C4-2B (cell line): ENCODE measurements at regions not wholly inside any gene's neighbourhood (a gene's known extent, or its start where the extent isn't known, plus 50 kb on each side); places are given as distances from the start of the nearest gene placed in this dataset.

Source experiments
- ZFX ChIP-seq: fragments of 450-650 bp; IDR thresholded peaks from 2 replicates; pipeline ENCODE4 v1.6.1; 2017
- TF ChIP-seq, protein P1 (sequence below): fragments of 450-650 bp; conservative IDR thresholded peaks from 2 replicates; pipeline ENCODE4 v1.5.1; 2017; ENCODE audit warnings: mild to moderate bottlenecking

DNA sequence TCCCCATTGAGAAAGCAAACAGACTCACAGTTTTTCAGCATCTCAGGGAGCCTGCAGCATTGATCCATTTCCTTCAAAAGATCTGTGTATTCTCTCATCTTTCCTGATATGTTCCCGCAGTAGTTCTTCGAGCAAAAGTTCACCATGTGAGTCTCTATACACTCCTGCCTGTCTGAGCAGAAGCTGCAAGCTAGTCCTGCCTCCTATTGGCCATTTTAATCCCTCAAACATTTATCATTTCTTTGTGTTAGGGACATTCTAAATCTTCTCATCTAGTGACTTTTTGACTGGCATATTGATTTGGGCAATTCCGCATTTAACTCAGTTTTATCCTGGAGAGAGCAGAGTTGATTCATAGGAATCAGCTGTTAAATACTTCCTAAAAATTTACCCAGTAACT is 660.4 kb upstream of the KLF12 start:
- TF ChIP-seq, protein P1, sequence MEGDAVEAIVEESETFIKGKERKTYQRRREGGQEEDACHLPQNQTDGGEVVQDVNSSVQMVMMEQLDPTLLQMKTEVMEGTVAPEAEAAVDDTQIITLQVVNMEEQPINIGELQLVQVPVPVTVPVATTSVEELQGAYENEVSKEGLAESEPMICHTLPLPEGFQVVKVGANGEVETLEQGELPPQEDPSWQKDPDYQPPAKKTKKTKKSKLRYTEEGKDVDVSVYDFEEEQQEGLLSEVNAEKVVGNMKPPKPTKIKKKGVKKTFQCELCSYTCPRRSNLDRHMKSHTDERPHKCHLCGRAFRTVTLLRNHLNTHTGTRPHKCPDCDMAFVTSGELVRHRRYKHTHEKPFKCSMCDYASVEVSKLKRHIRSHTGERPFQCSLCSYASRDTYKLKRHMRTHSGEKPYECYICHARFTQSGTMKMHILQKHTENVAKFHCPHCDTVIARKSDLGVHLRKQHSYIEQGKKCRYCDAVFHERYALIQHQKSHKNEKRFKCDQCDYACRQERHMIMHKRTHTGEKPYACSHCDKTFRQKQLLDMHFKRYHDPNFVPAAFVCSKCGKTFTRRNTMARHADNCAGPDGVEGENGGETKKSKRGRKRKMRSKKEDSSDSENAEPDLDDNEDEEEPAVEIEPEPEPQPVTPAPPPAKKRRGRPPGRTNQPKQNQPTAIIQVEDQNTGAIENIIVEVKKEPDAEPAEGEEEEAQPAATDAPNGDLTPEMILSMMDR: no peak
- TF ChIP-seq ZFX: no peak
